Stimulated activated CD8-positive, alpha-beta memory T cell treated with anti-CD3 and anti-CD28 coated beads, Interleukin-7, amount 100 ng/mL, for 24 hours (primary cell): ENCODE measurements at regions not wholly inside any gene's neighbourhood (a gene's known extent, or its start where the extent isn't known, plus 50 kb on each side); places are given as distances from the start of the nearest gene placed in this dataset.

Experiments used
- DNase-seq: peaks from one replicate; pipeline ENCODE4 v3.0.0-alpha.2; 2020; ENCODE audit warnings: low read depth

GRCh38 chr2:120809151-120809550 is 73.5 kb downstream of the GLI2 start:
- DNase-seq = no peak

GRCh38 chr2:120809609-120810440 is 74.2 kb downstream of the GLI2 start:
- DNase-seq = no peak

GRCh38 chr2:120810639-120811038 is 75.0 kb downstream of the GLI2 start:
- no peak for DNase-seq

- no peak for DNase-seq
Observed at GRCh38 chr2:120812866-120813265, 77.2 kb downstream of the GLI2 start.

GRCh38 chr2:120814352-120814751 is 78.7 kb downstream of the GLI2 start:
- DNase-seq = no peak

GRCh38 chr2:120815292-120815691 is 79.6 kb downstream of the GLI2 start:
- DNase-seq = no peak

- DNase-seq = no peak
Observed at GRCh38 chr2:120817136-120817955, 81.7 kb downstream of the GLI2 start.

GRCh38 chr2:120817956-120818325 is 82.3 kb downstream of the GLI2 start:
- DNase-seq = no peak

- no peak for DNase-seq
Observed at GRCh38 chr2:120818441-120818920, 82.8 kb downstream of the GLI2 start.

- DNase-seq = no peak
Observed at GRCh38 chr2:120819720-120820210, 84.1 kb downstream of the GLI2 start.

- no peak for DNase-seq
Observed at GRCh38 chr2:120820263-120820952, 84.7 kb downstream of the GLI2 start.

GRCh38 chr2:120820953-120821279 is 85.2 kb downstream of the GLI2 start:
- no peak for DNase-seq

GRCh38 chr2:120821446-120822160 is 85.9 kb downstream of the GLI2 start:
- no peak for DNase-seq

- DNase-seq = no peak
Observed at GRCh38 chr2:120822933-120823332, 87.3 kb downstream of the GLI2 start.

GRCh38 chr2:120823551-120823950 is 87.9 kb downstream of the GLI2 start:
- DNase-seq = no peak

- no peak for DNase-seq
Observed at GRCh38 chr2:120824246-120824645, 88.6 kb downstream of the GLI2 start.

- DNase-seq = no peak
Observed at GRCh38 chr2:120825370-120826259, 89.9 kb downstream of the GLI2 start.

GRCh38 chr2:120826260-120826648 is 90.6 kb downstream of the GLI2 start:
- DNase-seq = no peak

- no peak for DNase-seq
Observed at GRCh38 chr2:120826716-120827410, 91.2 kb downstream of the GLI2 start.

- DNase-seq = no peak
Observed at GRCh38 chr2:120828066-120828465, 92.4 kb downstream of the GLI2 start.
